ENCODE measurements at regions not wholly inside any gene's neighbourhood (a gene's known extent, or its start where the extent isn't known, plus 50 kb on each side); places are given as distances from the start of the nearest gene placed in this dataset.

GRCh38 chr5:44933686-44934085 is 124.9 kb downstream of the MRPS30 start:
- Histone ChIP-seq H3K27ac (ENCODE audit: low read length) (no peak overlapping the region), H3K4me3 (ENCODE audit: low read length) (no peak overlapping the region), H3K4me2 (ENCODE audit: low read length) (no peak overlapping the region), H2AFZ (ENCODE audit: low read depth, low read length) (no peak overlapping the region), H3K79me2 (replicated peaks; ENCODE audit: insufficient read depth, low read length) (no peaks in the 10 kb centered on the region), H3F3A (ENCODE audit: insufficient read depth, low read length, poor library complexity, severe bottlenecking) (no peaks in the 10 kb centered on the region), H3K9ac (ENCODE audit: low read length) (no peak overlapping the region), H3K9me3 (ENCODE audit: low read length) (no peaks in the 10 kb centered on the region), H4K20me1 (ENCODE audit: insufficient read depth) (no peaks in the 10 kb centered on the region), H3K9me2 (ENCODE audit: insufficient read depth, low read length) (no peaks in the 10 kb centered on the region), H3K27me3 (ENCODE audit: insufficient read depth, low read depth, low read length) (no peaks in the 10 kb centered on the region), H3K36me3 (ENCODE audit: insufficient read depth, low read length) (no peaks in the 10 kb centered on the region)
- no peak for TF ChIP-seq RAD21 (conservative IDR thresholded peaks at IDR 0.05)
- no peak for TF ChIP-seq TAF1 (IDR thresholded peaks at IDR 0.05; ENCODE audit: low read depth)
- no peak for TF ChIP-seq MXI1 (conservative IDR thresholded peaks at IDR 0.05; ENCODE audit: poor library complexity, severe bottlenecking)
- no peak for TF ChIP-seq CTCF (IDR thresholded peaks at IDR 0.05; ENCODE audit: poor library complexity, severe bottlenecking)
- no peak for TF ChIP-seq REST (IDR thresholded peaks at IDR 0.05; ENCODE audit: borderline replicate concordance)
- no peak for TF ChIP-seq SMC3 (conservative IDR thresholded peaks at IDR 0.05; ENCODE audit: poor library complexity)
- no peak for TF ChIP-seq EP300 (conservative IDR thresholded peaks at IDR 0.05; ENCODE audit: poor library complexity, severe bottlenecking)
- no peak for TF ChIP-seq EZH2 (IDR thresholded peaks at IDR 0.05; ENCODE audit: borderline replicate concordance, insufficient read depth, low read length, poor library complexity, severe bottlenecking)
- no peak for TF ChIP-seq POLR2AphosphoS5 (IDR thresholded peaks at IDR 0.05)

GRCh38 chr5:44935262-44935661 is 126.5 kb downstream of the MRPS30 start:
- Histone ChIP-seq H4K20me1 (ENCODE audit: insufficient read depth) (no peaks in the 10 kb centered on the region), H3F3A (ENCODE audit: insufficient read depth, low read length, poor library complexity, severe bottlenecking) (no peaks in the 10 kb centered on the region), H2AFZ (ENCODE audit: low read depth, low read length) (no peak overlapping the region), H3K9me3 (ENCODE audit: low read length) (no peaks in the 10 kb centered on the region), H3K27ac (ENCODE audit: low read length) (no peak overlapping the region), H3K4me2 (ENCODE audit: low read length) (no peak overlapping the region), H3K79me2 (replicated peaks; ENCODE audit: insufficient read depth, low read length) (no peaks in the 10 kb centered on the region), H3K4me3 (ENCODE audit: low read length) (no peak overlapping the region), H3K9ac (ENCODE audit: low read length) (no peak overlapping the region), H3K27me3 (ENCODE audit: insufficient read depth, low read depth, low read length) (no peaks in the 10 kb centered on the region), H3K9me2 (ENCODE audit: insufficient read depth, low read length) (no peaks in the 10 kb centered on the region), H3K36me3 (ENCODE audit: insufficient read depth, low read length) (no peaks in the 10 kb centered on the region)
- TF ChIP-seq CTCF (IDR thresholded peaks at IDR 0.05; ENCODE audit: poor library complexity, severe bottlenecking) (peak; percentile 46), POLR2AphosphoS5 (IDR thresholded peaks at IDR 0.05) (no peak), EZH2 (IDR thresholded peaks at IDR 0.05; ENCODE audit: borderline replicate concordance, insufficient read depth, low read length, poor library complexity, severe bottlenecking) (no peak), MXI1 (conservative IDR thresholded peaks at IDR 0.05; ENCODE audit: poor library complexity, severe bottlenecking) (no peak), REST (IDR thresholded peaks at IDR 0.05; ENCODE audit: borderline replicate concordance) (no peak), RAD21 (conservative IDR thresholded peaks at IDR 0.05) (peak; percentile 59), SMC3 (conservative IDR thresholded peaks at IDR 0.05; ENCODE audit: poor library complexity) (peak; percentile 39), EP300 (conservative IDR thresholded peaks at IDR 0.05; ENCODE audit: poor library complexity, severe bottlenecking) (no peak), TAF1 (IDR thresholded peaks at IDR 0.05; ENCODE audit: low read depth) (no peak)
